Osteoblast (primary cell): ENCODE measurements at regions not wholly inside any gene's neighbourhood (a gene's known extent, or its start where the extent isn't known, plus 50 kb on each side); places are given as distances from the start of the nearest gene placed in this dataset.

Experiments
- DNase-seq: peaks from one replicate; pipeline ENCODE4 v3.0.0; 2011; ENCODE audit warnings: low spot score, mixed read lengths; ENCODE audit not compliant: insufficient read length; ENCODE audit errors: missing footprints
- H2AFZ ChIP-seq: 2 replicates; pipeline ENCODE4 v1.6.0; 2011; ENCODE audit warnings: mild to moderate bottlenecking, low read length
- H3K27ac ChIP-seq: 2 replicates; pipeline ENCODE4 v1.5.1; 2011; ENCODE audit warnings: mild to moderate bottlenecking, low read depth, low read length, moderate library complexity
- H3K27me3 ChIP-seq: 2 replicates; pipeline ENCODE4 v1.6.0; 2012; ENCODE audit warnings: mild to moderate bottlenecking, control low read depth, inconsistent platforms, low read length, moderate library complexity; ENCODE audit not compliant: insufficient read depth
- H3K36me3 ChIP-seq: 2 replicates; pipeline ENCODE4 v1.5.1; 2011; ENCODE audit warnings: mild to moderate bottlenecking, low read length, control low read depth, moderate library complexity; ENCODE audit not compliant: insufficient read depth
- H3K4me1 ChIP-seq: 2 replicates; pipeline ENCODE4 v1.5.1; 2011; ENCODE audit warnings: mild to moderate bottlenecking, low read length, control low read depth, moderate library complexity; ENCODE audit not compliant: insufficient read depth
- H3K4me2 ChIP-seq: 2 replicates; pipeline ENCODE4 v1.6.0; 2011; ENCODE audit warnings: mild to moderate bottlenecking, low read length; ENCODE audit not compliant: insufficient read depth
- H3K4me3 ChIP-seq: fragments of 200-600 bp; sonication (generic); 3 replicates; pipeline ENCODE4 v1.5.1; 2012; ENCODE audit warnings: mild to moderate bottlenecking, low read length, inconsistent platforms; ENCODE audit not compliant: insufficient read depth
- H3K79me2 ChIP-seq: 2 replicates; pipeline ENCODE4 v1.6.0; 2012; ENCODE audit warnings: mild to moderate bottlenecking, low read length, control low read depth, inconsistent platforms; ENCODE audit not compliant: insufficient read depth
- H3K9me3 ChIP-seq: 2 replicates; pipeline ENCODE4 v1.5.1; 2011; ENCODE audit warnings: low read depth, low read length, control low read depth
- H4K20me1 ChIP-seq: 2 replicates; pipeline ENCODE4 v1.6.0; 2012; ENCODE audit warnings: mild to moderate bottlenecking, low read length, control low read depth; ENCODE audit not compliant: insufficient read depth
- TF ChIP-seq, protein P1 (sequence below): IDR thresholded peaks from 2 replicates; pipeline ENCODE4 v1.5.1; 2011; ENCODE audit warnings: mild to moderate bottlenecking, low read depth, low read length, moderate library complexity; ENCODE audit errors: extremely low read depth

DNA sequence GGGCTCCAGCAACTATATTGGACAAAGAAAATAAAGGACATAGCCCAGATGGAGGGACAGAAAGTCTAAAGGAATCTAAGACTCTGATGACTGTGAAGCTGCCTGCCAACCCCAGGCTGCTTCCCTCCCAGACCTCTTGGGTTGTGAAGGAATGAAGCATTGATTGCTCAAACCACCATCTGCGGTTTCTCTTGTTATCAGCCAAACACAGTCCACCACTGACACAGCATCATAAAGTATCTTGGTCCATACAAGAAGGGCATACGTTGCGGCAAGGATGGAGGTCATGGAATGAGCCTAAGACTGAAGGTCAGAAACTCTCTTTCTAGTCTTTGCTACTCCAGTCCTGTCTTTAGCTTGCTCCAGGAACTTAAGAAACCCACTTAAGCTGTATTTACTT lies 58.5 kb upstream of the PLXNC1 start:
- Histone ChIP-seq H3K4me1 (peaks cover 31% of the 10 kb centered on the region), H2AFZ (no peak overlapping the region), H3K4me3 (no peak overlapping the region), H3K36me3 (no peaks in the 10 kb centered on the region), H3K27me3 (no peaks in the 10 kb centered on the region), H3K79me2 (no peaks in the 10 kb centered on the region), H3K9me3 (no peaks in the 10 kb centered on the region), H3K27ac (peak overlapping the region; percentile 53), H3K4me2 (no peak overlapping the region), H4K20me1 (no peaks in the 10 kb centered on the region)
- TF ChIP-seq, protein P1, sequence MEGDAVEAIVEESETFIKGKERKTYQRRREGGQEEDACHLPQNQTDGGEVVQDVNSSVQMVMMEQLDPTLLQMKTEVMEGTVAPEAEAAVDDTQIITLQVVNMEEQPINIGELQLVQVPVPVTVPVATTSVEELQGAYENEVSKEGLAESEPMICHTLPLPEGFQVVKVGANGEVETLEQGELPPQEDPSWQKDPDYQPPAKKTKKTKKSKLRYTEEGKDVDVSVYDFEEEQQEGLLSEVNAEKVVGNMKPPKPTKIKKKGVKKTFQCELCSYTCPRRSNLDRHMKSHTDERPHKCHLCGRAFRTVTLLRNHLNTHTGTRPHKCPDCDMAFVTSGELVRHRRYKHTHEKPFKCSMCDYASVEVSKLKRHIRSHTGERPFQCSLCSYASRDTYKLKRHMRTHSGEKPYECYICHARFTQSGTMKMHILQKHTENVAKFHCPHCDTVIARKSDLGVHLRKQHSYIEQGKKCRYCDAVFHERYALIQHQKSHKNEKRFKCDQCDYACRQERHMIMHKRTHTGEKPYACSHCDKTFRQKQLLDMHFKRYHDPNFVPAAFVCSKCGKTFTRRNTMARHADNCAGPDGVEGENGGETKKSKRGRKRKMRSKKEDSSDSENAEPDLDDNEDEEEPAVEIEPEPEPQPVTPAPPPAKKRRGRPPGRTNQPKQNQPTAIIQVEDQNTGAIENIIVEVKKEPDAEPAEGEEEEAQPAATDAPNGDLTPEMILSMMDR: no peak
- no peak for DNase-seq

DNA sequence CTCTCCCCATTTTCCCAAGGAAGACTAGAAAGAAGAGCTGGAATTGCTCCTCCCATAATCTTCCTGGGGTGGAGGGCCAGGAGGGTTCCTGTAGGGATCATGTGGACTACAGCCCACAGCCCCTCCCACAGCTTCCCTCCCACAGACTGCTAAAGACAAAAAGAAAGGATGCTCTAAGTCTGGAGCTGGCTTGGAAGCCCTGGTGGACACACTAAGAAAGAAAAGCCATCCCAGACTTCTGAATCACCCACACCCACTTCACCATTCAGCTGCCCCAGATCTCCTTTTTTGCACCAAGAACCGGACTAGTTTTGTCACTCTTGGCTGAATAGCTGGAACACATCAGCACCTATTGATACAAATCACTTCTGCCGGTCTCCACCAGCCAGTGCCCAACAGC lies 56.8 kb upstream of the PLXNC1 start:
- Histone ChIP-seq H3K4me2 (no peak overlapping the region), H3K79me2 (no peaks in the 10 kb centered on the region), H4K20me1 (no peaks in the 10 kb centered on the region), H3K27me3 (no peaks in the 10 kb centered on the region), H2AFZ (no peak overlapping the region), H3K27ac (peak overlapping the region; percentile 87), H3K4me3 (no peak overlapping the region), H3K36me3 (no peaks in the 10 kb centered on the region), H3K4me1 (peaks cover 31% of the 10 kb centered on the region), H3K9me3 (no peaks in the 10 kb centered on the region)
- DNase-seq: no peak
- TF ChIP-seq, protein P1: peak; percentile 18

DNA sequence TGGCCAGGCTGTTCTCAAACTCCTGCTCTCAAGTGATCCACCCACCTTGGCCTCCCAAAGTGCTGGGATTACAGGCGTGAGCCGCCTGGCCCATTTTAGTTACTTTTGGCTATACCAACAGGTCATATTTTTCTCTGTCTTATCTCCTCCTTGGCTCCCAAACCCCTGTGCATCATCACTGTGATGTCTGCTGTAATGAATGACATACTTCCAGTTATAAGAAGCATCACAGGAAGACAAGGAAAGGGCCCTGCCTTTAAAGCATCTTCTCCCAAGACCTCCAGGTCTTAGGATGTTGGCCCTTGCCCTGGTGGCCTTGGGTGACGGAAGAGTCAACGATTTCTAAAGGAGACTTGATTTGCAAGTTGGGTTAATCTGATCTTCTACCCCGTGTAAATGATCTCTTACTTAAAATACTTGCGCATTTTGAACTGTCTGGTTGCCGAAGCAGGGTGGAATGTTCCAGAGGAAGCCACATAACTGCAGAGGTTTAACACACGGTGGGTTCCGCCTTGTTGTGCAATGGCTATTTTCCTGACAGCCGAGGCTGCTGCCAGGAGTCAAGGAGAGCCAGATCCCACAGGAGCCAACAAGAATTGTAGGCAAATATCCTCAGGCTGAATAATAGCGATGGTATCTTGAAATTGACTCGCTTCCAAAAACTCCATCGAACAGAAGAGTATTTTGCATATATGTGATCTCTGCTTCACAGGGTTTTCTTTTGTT lies 55.7 kb upstream of the PLXNC1 start:
- Histone ChIP-seq H3K4me3 (peak overlapping the region; percentile 24), H3K27me3 (no peaks in the 10 kb centered on the region), H3K36me3 (no peaks in the 10 kb centered on the region), H3K4me2 (peak overlapping the region; percentile 60), H2AFZ (peak overlapping the region; percentile 39), H4K20me1 (no peaks in the 10 kb centered on the region), H3K27ac (peak overlapping the region; percentile 87), H3K9me3 (no peaks in the 10 kb centered on the region), H3K4me1 (peaks cover 31% of the 10 kb centered on the region), H3K79me2 (no peaks in the 10 kb centered on the region)
- DNase-seq: no peak
- TF ChIP-seq, protein P1: no peak

DNA sequence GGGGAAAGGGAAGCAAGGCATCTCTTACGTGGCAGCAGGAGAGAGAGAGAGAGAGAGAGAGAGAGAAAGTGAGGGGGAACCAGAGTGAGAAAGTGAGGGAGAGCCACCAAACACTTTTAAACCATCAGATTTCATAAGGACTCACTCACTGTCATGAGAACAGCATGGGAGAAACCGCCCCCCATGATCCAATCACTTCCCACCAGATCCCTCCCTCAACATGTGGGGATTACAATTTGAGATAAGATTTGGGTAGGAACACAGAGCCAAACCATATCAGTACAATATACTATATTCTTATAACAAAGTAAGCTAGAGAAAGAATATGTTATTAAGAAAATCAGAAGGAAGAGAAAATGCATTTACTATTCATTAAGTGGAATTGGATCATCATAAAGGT lies 53.7 kb upstream of the PLXNC1 start:
- no peaks in the 10 kb centered on the region for H3K36me3 ChIP-seq
- TF ChIP-seq, protein P1: no peak

More for the DNA sequence above, 53.7 kb upstream of the PLXNC1 start:
- Histone ChIP-seq H3K4me2 (no peak overlapping the region), H3K27ac (no peak overlapping the region), H4K20me1 (no peaks in the 10 kb centered on the region), H3K4me1 (peaks cover 40% of the 10 kb centered on the region), H2AFZ (no peak overlapping the region), H3K9me3 (no peaks in the 10 kb centered on the region), H3K79me2 (no peaks in the 10 kb centered on the region), H3K27me3 (no peaks in the 10 kb centered on the region), H3K4me3 (no peak overlapping the region)
- DNase-seq: no peak
